GM18502 (cell line): ENCODE measurements at regions not wholly inside any gene's neighbourhood (a gene's known extent, or its start where the extent isn't known, plus 50 kb on each side); places are given as distances from the start of the nearest gene placed in this dataset.

Source experiments
- ATAC-seq: cut with Tn5 transposase; IDR thresholded peaks from one replicate; pipeline ENCODE4 v1.9.1; 2021; ENCODE audit warnings: mild to moderate bottlenecking; ENCODE audit not compliant: unreplicated experiment, poor library complexity

DNA sequence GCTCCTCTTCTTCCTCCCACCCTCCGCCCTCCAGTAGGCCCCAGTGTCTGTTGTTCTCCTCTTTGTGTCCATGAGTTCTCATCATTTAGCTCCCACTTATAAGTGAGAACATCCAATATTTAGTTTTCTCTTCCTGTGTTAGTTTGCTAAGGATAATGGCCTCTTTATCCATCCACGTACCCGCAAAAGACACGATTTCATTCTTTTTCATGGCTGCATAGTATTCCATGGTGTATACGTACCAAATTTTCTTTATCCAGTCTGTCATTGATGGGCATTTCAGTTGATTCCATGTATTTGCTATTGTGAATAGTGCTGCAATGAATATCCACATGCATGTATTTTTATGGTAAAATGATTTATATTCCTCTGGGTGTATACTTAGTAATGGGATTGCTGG is 82.2 kb downstream of the COPS8 start:
- ATAC-seq, result no peak

DNA sequence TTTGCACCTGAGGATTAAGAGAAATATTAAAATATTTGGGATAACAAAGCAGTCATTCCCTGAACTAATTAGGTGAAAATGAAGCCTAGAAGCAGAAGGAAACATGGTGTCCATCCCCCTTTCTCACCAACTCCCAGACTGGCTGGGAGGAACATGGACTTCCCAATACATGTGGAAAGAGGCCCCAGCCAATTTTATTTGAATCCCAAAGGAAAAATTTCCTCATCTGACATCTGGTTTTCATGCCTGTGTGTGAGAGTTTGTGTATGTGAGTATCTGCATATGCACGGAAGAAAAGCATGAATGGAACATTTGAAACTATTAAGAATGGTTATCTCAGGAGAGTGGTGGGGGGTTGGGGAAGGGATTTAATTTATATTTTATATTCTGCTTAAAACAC is 84.3 kb downstream of the COPS8 start:
- ATAC-seq, result no peak

DNA sequence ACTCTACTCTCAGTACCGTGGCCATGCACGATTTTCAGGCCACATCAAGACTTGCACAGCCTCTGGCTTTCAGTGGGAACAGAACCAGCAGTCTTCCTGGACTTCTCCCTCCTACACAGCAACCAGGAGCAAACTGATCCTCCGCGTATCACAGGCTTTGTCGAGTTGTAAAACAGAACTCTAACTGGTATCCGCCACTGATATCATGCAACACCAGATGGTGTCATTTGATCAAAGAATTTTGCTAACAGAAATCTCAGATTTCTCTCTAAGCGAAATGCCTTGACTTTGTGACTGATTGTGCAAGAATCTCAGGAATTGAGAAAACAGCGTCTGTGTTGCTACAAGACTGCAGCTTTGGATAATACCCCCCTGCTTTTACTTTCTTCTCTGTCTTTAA is 85.7 kb downstream of the COPS8 start:
- no peak for ATAC-seq

DNA sequence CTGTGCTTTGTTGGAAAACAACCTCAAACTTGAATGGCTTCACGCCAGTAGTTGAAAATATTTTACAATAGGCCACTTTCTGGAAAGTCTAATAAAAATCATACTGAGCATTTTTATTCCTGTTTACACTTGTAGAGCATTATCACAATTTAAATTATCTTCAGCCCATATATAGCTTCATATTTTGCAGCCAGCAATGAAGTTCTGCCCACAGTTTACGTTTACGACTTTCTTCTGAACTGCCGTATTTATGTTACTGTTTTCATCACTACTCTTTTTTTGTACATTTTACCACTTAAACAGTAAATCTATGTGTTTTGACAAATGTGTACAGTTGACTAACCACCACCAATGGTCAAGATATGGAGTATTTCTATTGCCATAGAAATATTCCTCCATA is 86.2 kb downstream of the COPS8 start:
- no peak for ATAC-seq

DNA sequence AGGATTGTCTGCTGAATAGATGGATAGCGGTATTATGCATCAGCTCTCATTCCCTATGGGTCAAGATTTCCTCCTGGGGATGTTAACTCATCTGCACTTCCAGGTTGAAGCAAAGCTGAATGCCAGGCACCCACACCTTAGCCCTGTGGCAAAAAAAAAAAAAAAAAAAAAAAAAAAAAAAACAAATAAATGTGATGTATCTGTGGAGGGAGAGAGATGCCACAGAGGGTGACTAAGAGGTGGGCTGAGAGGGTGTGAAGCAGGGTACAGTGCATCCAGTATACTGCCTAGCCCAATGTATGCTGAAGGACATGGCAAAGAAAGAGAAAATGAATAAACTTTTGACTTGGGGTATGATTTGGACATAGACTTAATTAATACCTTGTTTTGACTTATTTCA is 91.4 kb downstream of the COPS8 start:
- ATAC-seq, result no peak

DNA sequence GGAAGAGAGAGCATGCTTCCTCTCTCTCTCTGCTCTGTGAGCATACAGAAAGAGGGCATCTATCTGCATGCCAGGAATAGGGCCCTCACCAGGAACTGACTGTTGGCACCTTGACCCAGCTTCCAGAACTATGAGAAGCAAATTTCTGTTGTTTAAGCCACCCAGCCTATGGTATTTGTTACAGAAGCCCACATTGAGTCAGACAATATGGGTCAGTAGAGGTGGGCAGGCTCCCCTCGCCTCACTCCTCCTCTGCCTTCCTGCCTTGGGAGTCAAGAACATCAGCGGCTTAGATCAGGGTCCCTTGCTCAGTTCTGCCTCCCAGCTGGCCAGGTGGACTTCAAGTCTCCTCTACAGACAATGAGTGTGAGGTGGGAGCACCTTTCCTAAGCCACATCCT is 92.3 kb downstream of the COPS8 start:
- ATAC-seq, result no peak

DNA sequence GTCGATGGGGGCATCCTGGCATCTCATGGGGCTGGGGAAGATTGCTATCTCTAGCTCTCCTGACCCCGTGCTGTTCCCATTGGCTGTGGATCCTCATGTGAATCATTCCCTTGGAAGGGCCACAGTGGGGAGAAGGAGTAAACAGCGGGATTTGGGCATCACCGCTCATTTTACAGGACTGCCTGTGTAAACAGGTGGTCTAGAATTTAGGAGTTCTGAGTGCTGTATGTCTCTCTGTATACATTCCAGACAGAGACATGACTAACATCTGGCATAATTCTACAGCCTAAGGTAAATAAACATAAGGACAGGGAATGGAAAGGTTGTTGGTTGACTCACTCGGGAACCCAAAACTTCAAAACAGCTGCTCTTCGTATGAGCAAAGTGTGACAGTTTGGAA is 92.7 kb downstream of the COPS8 start:
- ATAC-seq, result no peak

DNA sequence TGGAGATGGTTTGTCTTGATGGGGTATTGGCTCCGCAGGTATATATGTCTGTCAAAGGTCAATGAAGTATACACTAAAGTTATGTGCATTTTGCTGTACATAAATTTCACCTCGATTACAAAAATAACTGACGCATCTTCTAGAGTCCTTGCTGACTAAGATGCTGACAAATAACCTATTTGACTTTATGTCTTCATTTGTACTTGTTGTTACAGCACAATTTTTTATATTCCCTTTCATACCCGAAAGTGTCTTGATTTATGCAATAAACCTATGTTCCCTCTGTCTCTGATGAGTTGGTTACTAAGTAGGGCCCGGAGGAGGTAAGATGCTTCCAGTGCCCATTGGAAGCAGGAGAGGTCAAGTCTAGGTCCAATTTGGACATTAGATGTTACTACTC is 93.5 kb downstream of the COPS8 start:
- ATAC-seq, result no peak

DNA sequence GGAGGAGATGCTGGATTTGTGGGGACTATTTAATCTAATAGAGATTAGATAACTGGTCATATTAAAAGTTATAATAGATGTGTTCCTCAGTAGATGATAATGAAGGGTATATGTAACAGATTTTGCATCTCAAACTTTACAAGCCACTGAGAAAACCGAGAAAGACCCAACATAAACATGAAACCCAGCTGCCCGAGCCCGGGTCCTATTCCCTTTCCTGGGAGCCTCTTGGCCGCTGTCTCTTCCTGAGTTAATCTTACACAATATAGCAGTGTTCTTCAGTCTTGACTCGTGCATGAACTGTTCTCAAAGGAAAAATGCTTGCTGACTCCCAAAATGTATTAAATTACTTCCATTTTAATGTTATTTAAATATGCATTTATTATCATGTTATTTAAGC is 94.5 kb downstream of the COPS8 start:
- ATAC-seq, result no peak

DNA sequence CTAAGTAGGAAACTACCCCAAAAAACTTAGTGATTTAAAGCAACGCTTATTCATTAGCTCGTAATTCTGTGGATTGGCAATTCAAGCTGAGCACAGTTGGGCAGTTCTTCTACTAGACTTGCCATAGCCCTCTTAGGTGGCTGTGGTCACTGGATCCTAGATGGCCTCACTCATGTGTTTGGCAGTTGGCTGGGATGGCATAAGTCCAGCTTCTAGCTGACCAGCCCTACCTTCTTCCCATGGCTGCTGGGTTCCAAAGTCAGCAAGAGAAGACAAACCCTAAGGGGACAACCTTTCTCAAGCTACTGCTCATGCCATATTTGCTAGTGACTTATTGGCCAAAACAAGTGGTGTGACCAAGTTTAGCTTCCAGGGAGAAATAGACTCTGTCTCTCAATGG is 95.3 kb downstream of the COPS8 start:
- no peak for ATAC-seq

DNA sequence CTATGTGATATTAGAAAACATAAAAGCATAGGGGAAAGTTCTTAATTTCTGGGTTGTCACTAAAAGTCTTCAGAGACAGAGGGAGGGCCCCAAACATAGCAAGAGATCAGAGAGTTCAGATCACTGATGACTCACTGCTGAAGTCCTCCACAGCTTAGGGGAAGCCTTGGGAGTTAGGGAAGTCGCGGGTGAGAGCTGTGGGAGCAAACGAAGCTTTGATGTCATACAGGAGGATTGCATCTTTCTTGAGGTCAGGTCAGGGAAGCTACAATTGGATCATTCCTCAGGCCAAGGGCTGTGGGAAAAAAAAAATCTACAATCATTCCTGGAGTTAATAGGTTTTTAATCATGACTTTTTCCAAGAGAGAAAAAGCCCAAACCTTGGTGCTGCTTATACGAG is 96.2 kb downstream of the COPS8 start:
- no peak for ATAC-seq

DNA sequence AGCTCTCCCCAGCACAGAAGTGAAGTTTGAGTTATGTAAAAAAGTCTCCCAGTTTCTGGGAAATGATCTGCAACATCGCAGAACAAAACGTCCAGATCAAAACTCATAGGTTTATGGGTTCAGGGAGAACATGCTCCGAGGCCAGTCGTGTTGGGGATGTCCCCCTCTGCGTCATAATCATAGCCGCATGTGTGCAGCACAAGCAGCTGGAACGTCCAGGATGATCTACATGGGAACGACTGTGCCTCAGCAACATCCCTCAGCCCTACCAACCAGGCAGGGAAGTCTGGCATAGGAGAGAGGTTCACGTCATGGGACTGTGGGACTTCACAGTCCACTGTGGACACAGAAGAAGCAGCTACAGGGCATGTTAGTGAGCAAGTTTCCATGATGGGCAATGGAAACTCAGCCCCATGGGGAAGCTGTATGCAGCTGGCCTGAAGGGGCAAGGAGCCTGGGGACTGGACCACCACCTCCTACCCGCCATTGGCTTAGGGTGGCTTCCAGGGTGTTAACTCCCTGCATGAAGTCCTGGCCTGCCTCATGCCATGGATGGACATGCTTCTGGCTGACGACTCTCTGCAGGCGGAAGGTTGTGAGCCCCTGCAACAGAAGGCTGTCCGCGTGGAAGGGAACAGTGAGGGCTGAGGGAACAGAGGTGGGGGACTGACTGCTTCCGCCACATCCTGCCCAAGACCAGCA is 96.9 kb downstream of the COPS8 start:
- no peak for ATAC-seq

DNA sequence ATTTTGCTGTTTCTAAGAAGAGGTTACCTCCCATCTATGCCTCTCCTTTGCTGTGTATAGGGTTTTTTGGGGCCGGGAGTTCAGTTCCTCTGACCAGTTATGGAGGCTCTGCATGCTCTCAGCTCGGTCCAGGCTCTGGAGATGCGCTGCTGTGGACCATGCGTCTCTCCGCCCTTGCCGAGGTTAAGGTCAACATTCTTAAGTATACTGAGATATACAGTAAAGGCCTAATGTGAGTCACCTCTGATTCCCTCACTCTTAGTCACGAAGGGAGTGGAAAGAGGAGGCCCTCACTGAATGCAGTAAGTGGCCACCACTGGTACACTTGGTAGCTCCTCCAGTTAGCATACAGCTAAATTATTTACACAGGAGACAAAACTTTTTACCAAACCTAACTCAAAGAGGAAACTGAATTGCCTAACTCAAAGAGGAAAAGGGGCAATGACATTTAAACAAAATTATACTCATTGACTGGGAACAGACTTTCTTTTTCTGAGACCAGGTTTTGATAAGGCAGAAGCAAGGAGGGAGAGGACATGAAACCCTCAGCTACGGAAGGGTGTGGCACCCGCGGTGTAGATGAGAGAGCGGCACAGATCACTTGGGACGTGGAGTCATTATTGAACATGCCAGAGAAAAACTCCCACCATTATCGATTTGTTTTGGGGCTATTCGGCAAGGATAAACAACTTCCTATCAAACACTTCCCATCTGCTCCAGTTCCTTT is 98.7 kb downstream of the COPS8 start:
- no peak for ATAC-seq

DNA sequence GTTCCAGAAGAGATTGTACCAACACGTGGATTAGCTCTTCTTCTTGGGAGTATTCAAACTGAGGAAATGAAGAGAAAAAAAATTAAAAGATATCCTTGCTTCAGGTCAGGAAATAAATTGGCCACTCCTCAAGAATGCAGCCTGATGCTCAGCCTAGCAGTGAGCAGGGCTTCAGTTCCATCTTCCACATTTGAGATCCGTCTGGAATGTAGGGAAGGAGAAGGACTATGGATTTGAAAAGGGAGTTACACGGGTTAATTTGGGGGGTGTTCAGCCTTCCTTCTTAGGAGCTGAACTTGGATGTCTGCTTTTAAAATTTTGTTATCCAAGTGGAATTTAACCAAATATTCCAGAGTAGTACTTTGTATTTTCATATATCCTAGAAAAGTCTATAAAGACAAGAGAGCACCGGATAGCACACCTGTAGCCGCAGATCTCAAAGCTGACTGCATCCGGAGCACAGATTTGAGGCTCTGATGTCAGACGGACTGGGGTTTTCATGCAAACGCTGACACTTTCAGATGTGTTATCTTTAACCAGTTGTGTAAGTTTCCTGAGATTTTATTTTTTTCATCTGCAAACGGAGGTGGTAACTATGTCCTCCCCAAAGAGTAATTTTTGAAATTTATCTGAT is 99.3 kb downstream of the COPS8 start:
- no peak for ATAC-seq

DNA sequence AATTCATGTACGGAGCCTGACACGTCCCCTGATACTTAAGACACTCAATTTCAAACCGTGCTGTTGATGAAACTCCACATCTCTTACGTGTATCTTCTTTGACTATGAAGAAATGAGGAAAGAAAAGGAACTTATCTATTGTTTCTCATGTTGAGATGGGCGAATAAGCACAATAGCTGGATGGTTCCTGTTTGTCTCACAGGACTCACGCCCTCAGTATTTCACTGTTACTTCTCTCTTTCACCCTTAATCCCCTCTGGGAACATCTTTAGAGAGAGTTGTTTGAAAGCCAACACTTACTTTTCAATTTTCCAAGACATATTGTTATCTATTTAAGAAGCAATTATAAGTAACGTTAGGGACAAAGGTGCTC is 99.8 kb downstream of the COPS8 start:
- ATAC-seq, result no peak

DNA sequence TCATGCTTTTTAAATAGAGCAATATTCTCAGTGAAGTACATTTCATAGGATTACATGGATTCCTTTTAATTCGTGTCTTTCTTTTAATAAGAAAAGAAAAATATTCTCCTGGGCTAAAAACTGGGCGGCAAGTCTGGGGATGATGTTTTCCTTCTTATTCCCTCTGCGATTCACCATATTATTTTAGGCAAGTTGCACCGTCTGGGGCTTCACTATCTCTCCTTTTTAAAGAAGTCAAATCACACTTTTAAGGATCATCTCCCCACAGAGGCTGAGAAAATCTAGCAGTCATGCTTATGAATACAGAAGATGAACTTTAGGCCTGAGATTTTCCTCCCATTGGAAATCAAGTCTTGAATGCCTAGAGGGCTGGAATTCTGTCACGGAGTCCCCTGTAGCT is 104.1 kb downstream of the COPS8 start:
- ATAC-seq, result no peak

DNA sequence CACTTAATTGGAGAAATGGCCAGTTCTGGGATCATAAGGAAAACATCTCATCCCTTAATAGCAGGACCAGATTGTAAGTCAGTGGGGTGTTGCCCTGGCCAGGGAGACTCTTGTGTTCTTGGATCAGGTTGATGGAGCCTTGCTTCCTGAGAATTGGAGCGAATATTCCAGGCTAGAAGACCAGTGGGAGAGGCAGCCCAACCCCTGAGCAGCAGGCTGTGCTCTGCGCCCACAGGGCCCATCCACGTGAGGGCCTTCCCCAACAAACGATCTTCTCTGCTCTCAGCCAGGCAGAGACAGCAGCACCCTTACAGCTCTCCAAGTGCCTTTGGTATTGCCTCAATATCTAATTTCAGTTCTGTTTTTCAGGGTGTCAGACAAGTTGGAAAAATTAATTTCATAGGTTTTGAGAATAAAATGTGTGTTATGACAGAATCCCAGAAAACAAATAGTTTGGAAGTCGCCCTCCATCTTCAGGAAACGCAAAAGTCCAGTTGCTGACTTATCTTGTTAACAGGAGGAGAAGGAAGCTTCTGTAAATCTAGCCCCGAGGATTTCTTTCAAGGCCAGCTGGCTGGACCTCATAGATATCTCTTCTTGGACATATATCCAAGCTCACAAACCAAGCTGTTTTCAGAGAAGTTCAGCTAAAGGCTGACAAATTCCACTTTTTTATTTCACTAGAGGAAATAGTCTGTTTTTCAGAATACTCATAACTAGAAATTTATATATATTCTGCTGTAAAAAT is 105.5 kb downstream of the COPS8 start:
- no peak for ATAC-seq

DNA sequence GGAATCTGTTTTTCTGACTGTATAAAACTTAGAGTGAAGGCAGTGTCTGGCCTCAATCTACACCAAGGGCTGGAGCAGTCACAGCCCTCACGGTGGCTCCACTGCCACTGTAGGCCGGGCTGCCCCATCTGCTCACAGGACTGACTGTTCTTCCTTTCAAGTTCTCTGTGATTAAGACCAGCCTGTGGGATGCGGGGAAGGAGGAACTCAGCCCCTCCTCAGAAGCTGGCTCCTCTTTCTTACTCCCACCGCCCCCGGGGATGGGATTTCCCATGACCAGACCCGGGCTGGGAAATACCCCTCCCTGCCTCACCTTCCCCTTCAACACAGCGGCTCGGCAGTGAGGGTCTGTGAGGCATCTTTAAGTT is 106.0 kb downstream of the COPS8 start:
- ATAC-seq, result no peak

DNA sequence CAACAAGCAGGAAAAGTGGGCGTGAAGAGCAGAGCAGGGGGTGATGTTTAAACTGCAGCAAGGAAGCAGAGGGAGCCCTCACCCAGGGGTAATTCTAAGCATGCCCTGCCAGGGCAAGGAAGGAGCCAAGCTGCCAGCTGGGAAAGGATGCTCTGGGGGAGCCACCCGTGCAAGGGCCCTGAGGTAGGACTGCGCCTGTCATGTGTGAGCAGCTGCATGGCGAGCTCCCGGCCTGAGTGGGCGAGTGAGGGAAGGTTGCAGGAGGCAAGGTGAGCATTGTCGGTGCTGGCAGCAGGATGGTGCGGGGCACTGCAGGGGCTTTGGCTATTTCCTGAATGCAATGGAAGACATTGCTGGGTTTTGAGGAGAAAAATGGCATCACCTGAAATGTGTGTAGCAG is 107.2 kb downstream of the COPS8 start:
- no peak for ATAC-seq

DNA sequence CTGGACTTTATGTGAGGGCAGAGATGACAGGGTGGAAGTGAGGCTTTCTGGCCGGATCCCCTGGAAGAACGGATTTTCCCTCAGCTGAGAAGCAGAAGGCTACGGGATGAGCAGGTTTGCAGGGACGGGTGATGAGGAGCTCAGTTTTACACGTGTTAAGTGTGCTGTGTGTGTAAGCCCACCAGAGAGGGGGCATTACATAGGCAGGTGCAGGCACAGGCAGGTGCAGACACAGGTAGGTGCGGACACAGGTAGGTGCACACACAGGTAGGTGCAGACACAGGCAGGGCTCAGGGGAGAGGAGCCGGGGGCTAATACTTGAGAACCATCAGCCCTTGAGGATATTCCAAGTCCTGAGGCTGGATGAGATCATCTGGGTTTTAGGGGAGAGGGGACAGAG is 107.7 kb downstream of the COPS8 start:
- ATAC-seq, result no peak

DNA sequence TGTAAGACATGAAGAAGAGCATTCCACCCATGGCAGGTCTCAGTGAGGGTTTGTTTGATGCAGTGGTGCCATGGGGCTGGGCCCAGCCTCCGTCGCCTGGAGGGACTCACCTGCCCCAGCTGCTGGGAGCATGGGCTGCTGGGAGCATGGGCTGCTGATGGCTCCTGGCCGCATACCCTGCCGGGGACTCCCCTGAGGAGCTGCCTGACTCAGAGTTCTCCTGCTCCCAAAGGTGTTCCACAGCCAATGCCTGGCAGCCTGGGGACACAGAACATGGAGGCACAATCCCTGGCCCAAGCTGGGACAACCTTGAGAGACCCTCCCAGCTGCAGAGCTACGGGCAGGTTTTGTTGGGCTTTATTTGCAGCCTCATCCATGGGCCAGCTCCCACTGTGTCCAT is 108.4 kb downstream of the COPS8 start:
- no peak for ATAC-seq
